ENCODE measurements at regions not wholly inside any gene's neighbourhood (a gene's known extent, or its start where the extent isn't known, plus 50 kb on each side); places are given as distances from the start of the nearest gene placed in this dataset.

DNA sequence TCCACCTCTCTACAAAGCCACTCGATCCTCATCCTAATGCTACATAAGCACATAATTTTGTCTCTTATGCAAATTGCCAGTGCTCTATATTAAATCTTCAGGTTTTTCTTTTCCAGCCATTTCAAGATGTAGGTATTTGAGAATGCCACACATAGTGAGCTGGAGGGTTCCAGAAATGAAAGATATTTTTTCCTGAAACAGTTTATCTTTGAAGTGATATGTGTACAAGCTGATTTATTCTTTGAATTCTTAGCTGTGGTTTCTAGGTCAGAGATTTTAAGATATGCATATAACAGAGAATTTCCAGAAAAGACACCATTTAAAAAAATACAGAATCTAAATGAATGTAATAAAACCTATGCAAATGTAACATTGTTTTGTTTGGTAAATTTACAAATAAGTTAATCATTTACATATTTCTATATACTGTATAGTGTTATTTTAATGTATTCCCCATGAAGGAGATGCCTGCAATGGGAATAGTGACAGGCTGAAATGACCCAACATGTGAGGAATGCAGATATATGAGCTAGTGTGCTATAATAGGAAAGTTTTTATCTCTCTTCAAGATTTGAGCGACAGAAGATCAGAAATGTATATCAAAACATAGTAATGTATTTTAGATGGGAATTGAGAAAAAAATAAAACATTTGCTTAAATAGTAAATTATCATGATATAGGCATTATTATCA is 570.2 kb downstream of the SLITRK1 start:
- DNase-seq = peak; percentile 43

DNA sequence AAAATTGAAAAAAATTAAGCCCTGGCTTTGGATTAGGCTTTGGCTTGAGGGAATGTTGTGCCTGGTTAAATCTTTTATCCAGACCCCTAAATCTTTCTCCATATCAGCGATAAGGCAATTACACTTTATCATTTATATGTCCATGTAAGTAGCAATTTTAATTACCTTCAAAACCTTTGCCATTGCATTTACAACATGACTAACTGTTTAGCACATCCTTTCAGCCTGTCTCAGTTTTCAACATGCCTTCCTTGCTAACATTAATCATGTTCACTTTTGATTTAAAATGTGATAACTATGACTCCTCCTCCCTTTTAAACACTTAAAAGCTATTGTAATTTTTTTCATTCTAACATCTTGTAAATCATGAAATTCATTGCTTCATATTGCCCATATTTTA is 583.7 kb downstream of the SLITRK1 start:
- DNase-seq = peak; percentile 48

DNA sequence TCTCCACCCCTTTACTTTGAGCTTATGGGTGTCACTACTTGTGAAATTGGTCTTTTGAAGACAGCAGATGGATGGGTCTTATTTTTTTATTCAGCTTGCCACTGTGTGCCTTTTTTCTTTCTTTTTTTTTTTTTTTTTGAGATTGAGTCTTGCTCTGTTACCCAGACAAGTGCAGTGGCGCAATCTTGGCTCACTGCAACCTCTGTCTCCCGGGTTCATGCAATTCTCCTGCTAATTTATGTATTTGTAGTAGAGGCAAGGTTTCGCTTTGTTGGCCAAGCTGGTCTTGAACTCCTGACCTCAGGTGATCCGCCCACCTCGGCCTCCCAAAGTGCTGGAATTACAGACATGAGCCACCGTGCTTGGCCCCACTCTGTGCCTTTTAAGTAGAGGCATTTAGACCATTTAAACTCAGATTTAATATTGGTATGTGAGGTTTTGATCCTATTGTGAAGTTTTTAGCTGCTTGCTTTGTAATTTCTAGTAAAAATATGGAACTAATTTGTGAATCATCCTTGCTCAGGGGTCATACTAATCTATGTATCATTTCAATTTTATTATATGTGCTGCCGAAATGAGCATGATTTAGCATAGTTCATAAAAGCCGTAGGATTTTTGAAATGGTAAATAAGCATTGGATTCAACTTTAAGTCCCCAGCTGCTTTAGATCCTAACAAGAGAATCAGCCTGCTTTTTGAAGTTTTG is 584.5 kb downstream of the SLITRK1 start:
- peak; percentile 67 for DNase-seq

DNA sequence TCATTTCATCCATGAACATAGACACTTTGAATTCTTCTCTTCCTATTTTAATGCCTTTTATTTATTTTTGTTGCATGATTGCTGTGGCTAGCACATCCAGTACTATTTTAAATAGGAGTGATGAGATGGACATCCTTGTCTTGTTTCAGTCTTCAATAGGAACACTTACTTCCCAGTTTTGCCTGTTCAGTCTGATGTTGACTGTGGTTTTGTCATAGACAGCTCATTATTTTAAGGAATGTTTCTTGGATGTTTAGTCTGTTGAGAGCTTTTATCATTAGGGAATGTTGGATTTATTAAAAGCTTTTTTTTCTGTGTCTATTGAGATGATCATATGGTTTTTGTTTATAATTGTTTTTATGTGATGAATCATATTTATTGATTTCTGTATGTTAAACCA is 586.6 kb downstream of the SLITRK1 start:
- DNase-seq = peak; percentile 37

GRCh38 chr13:83286737-83287136 is 595.5 kb downstream of the SLITRK1 start:
- DNase-seq = peak; percentile 42

DNA sequence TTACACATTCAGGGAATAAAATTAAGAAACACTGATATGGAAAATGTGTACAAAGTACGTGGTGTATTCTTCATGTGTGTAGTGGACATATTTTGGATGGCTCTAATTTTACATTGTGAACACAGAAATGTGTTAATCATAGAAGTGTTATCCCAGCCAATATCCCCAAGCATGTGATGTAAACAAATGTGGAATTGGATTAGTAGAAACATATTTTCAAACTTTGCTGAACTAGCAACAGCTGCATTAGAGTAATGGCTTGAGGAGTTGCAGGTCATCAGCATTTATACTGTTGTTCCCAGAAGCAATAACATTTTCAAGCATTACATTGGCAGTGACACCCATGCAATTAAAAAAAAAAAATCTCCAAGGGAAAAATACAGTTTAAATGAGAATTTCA is 600.6 kb downstream of the SLITRK1 start:
- no peak for DNase-seq

- no peak for DNase-seq
Measured at GRCh38 chr13:83274679-83275078, 607.6 kb downstream of the SLITRK1 start.

GRCh38 chr13:83272652-83273240 is 609.5 kb downstream of the SLITRK1 start:
- DNase-seq = no peak

- no peak for DNase-seq
Measured at GRCh38 chr13:83272076-83272475, 610.2 kb downstream of the SLITRK1 start.

- no peak for DNase-seq
Measured at GRCh38 chr13:83265279-83265678, 617.0 kb downstream of the SLITRK1 start.

DNA sequence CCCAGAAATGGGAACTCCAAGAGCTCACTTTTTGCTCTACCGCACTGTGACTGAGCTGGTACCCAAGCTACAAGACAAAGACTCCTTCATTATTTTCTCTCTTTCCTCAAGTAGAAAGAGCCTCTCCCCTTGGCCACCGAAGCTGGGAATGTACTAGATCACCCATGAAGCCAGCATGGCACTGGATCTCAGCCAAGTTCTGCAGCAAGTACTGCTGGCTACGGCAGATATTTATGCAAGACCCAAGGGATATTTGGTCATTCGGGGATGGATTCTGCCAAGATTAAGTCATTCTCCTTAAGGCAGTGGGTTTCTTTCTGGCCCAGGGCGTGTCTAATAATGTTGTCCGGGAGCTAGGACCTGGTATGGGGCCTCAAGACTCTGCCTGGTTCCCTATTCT is 633.5 kb downstream of the SLITRK1 start:
- DNase-seq = no peak

DNA sequence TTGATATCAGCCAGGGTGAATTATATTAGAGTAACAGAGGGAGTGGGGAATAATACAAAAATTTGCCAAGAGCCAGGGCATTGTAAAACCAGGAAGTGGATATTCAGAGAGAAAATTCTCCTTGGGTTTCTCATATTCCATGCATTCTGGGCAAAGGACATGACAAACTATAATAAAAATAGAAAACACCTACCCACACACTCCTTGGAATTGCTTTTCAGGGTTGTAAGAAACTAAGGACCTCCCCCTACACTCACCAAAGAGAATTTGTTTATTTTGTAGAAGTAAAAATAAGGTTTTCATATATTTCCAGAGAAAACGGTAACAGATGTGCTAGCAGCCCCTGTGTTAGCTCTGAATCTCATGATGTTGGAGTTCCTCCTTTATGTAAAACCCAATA is 649.6 kb downstream of the SLITRK1 start:
- DNase-seq = peak; percentile 32

DNA sequence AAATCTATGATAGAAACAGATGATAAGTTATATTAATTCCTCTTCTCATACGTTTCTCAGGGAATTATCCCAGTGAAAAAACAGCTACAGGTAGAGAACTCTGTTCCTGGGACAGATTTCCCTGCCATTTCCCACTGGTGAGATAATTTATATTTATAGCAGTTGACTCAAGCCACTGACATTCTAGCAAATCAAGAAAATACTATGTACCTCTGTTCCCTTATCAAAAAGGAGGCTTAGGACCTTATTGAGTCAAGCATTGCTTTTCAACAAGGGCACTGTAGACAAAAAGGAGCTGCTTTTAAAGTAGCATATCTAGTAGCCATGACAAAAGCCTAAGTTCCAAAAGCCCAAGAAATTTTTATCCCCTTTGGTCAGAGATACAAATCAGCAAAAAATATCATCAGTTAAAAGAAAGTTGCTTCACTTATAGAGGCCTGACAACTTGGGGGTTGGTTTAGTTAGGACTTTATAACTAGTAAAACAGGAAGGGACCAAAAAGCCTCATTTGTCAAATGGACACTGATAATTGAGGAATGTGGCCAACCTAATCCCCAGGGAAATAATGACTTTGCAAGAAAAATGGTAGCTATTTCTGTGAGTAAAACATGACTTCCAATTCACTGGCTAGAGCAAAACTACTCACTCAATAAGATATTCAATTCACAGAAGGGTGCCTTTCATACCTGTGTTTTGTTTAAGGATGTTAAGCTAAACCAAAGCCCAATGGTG is 652.5 kb downstream of the SLITRK1 start:
- DNase-seq = peak; percentile 75

- no peak for DNase-seq
Measured at GRCh38 chr13:83223546-83223945, 658.7 kb downstream of the SLITRK1 start.

DNA sequence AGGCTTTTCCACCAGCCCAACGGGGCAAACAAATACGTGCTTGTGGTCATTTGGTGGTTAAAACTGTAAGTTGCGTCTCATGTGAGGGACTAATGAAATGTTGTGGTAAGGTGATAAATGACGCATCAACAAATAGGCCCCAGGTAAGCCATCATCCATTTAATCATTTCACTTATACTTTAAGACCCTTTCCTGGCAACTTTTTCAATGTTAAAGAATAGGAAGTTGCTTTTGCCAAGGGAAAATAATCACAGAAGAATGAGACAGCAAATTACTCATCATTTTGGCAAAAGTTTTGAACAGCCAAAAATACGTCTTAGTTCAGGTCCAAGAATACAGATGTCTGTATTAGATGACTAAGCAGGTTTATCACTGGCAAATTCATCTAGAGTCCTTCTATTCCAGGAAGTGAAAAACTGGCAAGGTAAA is 660.4 kb downstream of the SLITRK1 start:
- DNase-seq = peak; percentile 89

- peak; percentile 29 for DNase-seq
Measured at GRCh38 chr13:83221256-83221655, 661.0 kb downstream of the SLITRK1 start.

- DNase-seq = no peak
Measured at GRCh38 chr13:83220241-83220640, 662.0 kb downstream of the SLITRK1 start.

- no peak for DNase-seq
Measured at GRCh38 chr13:83219832-83220231, 662.4 kb downstream of the SLITRK1 start.

DNA sequence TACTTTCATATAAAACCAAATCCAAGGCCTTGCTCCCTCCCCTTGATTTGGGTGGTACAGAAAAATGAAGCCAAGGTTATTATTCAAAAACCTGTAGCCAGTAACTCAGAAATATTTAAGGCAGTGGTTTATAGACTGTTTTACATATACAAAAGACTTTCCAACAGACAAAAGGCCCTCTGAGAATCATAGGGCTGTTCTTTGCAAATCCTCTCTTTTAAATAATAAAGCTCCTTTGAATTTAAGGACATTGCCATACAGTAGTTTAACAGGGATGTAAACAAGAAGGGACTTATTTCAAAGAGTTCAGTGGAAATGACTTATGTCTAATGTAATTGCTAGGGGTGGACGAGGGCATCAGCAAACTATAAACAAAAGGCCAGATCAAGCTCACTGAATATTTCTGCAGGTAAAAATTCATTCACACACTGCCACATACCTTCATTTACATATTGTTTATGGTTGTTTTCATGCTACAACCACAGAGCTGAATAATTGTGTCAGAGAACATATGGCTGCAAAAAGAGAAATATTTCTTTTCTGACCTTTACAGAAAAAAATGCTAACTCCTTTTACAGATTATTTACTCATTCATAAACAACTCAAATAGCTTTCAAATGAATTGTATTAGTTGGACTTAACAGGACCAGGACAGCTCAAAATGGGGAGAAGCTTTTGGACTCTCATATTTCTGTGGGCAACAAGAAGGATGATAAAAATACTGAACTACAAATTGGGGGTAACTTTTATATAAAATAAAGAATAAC is 665.6 kb downstream of the SLITRK1 start:
- peak; percentile 60 for DNase-seq

- peak; percentile 84 for DNase-seq
Measured at GRCh38 chr13:83215627-83216026, 666.6 kb downstream of the SLITRK1 start.

- no peak for DNase-seq
Measured at GRCh38 chr13:83214452-83214851, 667.8 kb downstream of the SLITRK1 start.

- peak; percentile 63 for DNase-seq
Measured at GRCh38 chr13:83211301-83211700, 671.0 kb downstream of the SLITRK1 start.

DNA sequence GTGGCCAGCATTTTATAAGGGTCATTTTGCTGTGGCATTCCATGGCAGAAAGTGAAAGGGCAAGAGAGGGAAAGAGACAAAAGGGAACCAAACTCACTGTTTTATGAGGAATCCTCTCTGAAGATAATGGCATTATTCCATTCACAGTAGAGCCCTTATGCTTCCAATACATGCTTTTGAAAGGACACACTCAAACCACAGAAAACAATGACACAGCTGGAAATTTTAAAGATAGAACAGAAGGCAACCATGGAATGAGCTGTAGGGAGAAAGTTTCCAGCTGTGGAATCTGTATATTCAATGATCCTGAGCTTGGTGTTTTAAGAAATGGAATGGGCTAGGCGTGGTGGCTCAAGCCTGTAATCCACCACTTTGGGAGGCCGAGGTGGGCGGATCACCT is 677.4 kb downstream of the SLITRK1 start:
- DNase-seq = no peak
